K562 (cell line): ENCODE measurements at regions not wholly inside any gene's neighbourhood (a gene's known extent, or its start where the extent isn't known, plus 50 kb on each side); places are given as distances from the start of the nearest gene placed in this dataset.

Source experiments
- ATAC-seq: fragments of 200-7000 bp; cut with Tn5 transposase; 3 replicates; pipeline ENCODE4 v1.9.1; 2020; ENCODE audit warnings: moderate library complexity
- BruUV-seq: library from RNA; stranded (reverse); fragments of 400-500 nt; replicated peaks from 2 replicates; lab custom pipeline; 2021; lab: Mats Ljungman, UMichigan
- CTCF ChIA-PET: fragments of 300-600 bp; formaldehyde crosslinking; extraction: SDS; loops from one replicate; lab custom pipeline; 2021; ENCODE audit warnings: low intra/inter-chr PET ratio; lab: Yijun Ruan, JAX
- POLR2A ChIA-PET: fragments of 300-600, 350-650 bp; sonication (Branson Sonifier 250); formaldehyde crosslinking; extraction: SDS; loops from one replicate; lab custom pipeline; 2021; ENCODE audit warnings: antibody characterized with exemption, inconsistent platforms; lab: Yijun Ruan, JAX
- DNase-seq, 4 experiments: peaks; one replicate each; pipeline versions ENCODE4 v3.0.0 to v3.0.0-alpha.2; 2011 to 2018; ENCODE audit warnings: low spot score in 3 of 4, mixed read lengths in 3 of 4; ENCODE audit errors: extremely low read depth in 1 of 4
- FAIRE-seq: peaks from 2 replicates; lab custom pipeline; 2011; peaks lifted over from hg19 to GRCh38; lab: Jason Lieb, UNC
- H2AFZ ChIP-seq: 2 replicates; pipeline ENCODE4 v1.6.0; 2011; ENCODE audit warnings: low read depth, low read length, control low read depth, inconsistent platforms
- H3K27ac ChIP-seq: fragments of 200-600 bp; 3 replicates; pipeline ENCODE4 v1.8.0; 2011; ENCODE audit warnings: low read depth, mild to moderate bottlenecking, control low read depth, inconsistent platforms, low read length, moderate library complexity, mixed read lengths; ENCODE audit errors: extremely low read depth
- H3K27me3 ChIP-seq, 2 experiments: fragments of 300-600 bp in 1 of 2; 2 replicates in 1 of 2; 3 replicates in 1 of 2; pipeline versions ENCODE4 v1.6.0 to v1.8.0; 2011; ENCODE audit warnings: inconsistent platforms in 2 of 2, low read length in 2 of 2, mild to moderate bottlenecking in 1 of 2, mixed read lengths in 1 of 2, moderate library complexity in 1 of 2; ENCODE audit not compliant: control insufficient read depth in 2 of 2, insufficient read depth in 2 of 2
- H3K36me3 ChIP-seq: fragments of 300-600 bp; 3 replicates; pipeline ENCODE4 v1.8.0; 2011; ENCODE audit warnings: mild to moderate bottlenecking, low read length, inconsistent platforms; ENCODE audit not compliant: control insufficient read depth, insufficient read depth
- H3K4me1 ChIP-seq, 2 experiments: fragments of 200-600 bp in 1 of 2; replicated peaks in 1 of 2; 2 replicates in 1 of 2; 3 replicates in 1 of 2; pipeline versions ENCODE4 v1.5.1 to v1.8.0; 2011; ENCODE audit warnings: inconsistent platforms in 2 of 2, low read length in 2 of 2, mild to moderate bottlenecking in 1 of 2, mixed read lengths in 1 of 2, moderate library complexity in 1 of 2; ENCODE audit not compliant: control insufficient read depth in 2 of 2, insufficient read depth in 2 of 2
- H3K4me2 ChIP-seq: 2 replicates; pipeline ENCODE4 v1.6.1; 2011; ENCODE audit warnings: low read length, control low read depth, inconsistent platforms, mixed read lengths; ENCODE audit not compliant: insufficient read depth
- H3K4me3 ChIP-seq: fragments of 200-600 bp; sonication (generic), shearing (Covaris generic); 2 replicates; pipeline ENCODE4 v1.5.1; 2016; ENCODE audit warnings: control low read depth, inconsistent platforms
- H3K79me2 ChIP-seq: fragments of 200-600 bp; 3 replicates; pipeline ENCODE4 v1.8.0; 2011; ENCODE audit warnings: low read length, inconsistent platforms; ENCODE audit not compliant: control insufficient read depth, insufficient read depth
- H3K9ac ChIP-seq, 2 experiments: 2 replicates each; pipeline versions ENCODE4 v1.6.0 to v1.6.1; 2011; ENCODE audit warnings: low read depth in 2 of 2, low read length in 2 of 2, control low read depth in 1 of 2, inconsistent platforms in 1 of 2, mild to moderate bottlenecking in 1 of 2, mixed read lengths in 1 of 2; ENCODE audit not compliant: insufficient read depth in 1 of 2
- H3K9me1 ChIP-seq: one replicate; pipeline ENCODE4 v1.6.0; 2011; ENCODE audit warnings: inconsistent platforms, mild to moderate bottlenecking, low read length, moderate library complexity; ENCODE audit not compliant: control insufficient read depth, insufficient read depth
- H3K9me3 ChIP-seq: replicated peaks from 2 replicates; pipeline ENCODE4 v1.5.1; 2011; ENCODE audit warnings: low read depth, low read length, inconsistent platforms; ENCODE audit not compliant: control insufficient read depth, insufficient read depth
- H4K20me1 ChIP-seq: replicated peaks from 2 replicates; pipeline ENCODE4 v1.6.1; 2011; ENCODE audit warnings: low read length, inconsistent platforms, mixed read lengths; ENCODE audit not compliant: control insufficient read depth, insufficient read depth
- BMI1 ChIP-seq: fragments of 150-350 bp; IDR thresholded peaks from 2 replicates; pipeline ENCODE4 v1.6.1; 2014; ENCODE audit warnings: low read length
- BRD9 ChIP-seq: fragments of 450-650 bp; IDR thresholded peaks from 2 replicates; pipeline ENCODE4 v1.6.1; 2018; ENCODE audit warnings: low read depth; ENCODE audit not compliant: partially characterized antibody
- FOXP1 ChIP-seq: sonication (generic); formaldehyde crosslinking; IDR thresholded peaks from 2 replicates; pipeline ENCODE4 v1.8.0; 2022; ENCODE audit warnings: mild to moderate bottlenecking, missing genetic modification reagents
- MIER1 ChIP-seq: fragments of 450-650 bp; IDR thresholded peaks from 2 replicates; pipeline ENCODE4 v1.6.1; 2016; ENCODE audit warnings: antibody characterized with exemption, mild to moderate bottlenecking, low read depth
- POLR2G ChIP-seq: fragments of 200-400 bp; formaldehyde crosslinking; IDR thresholded peaks from 2 replicates; pipeline ENCODE4 v1.6.1; 2017; ENCODE audit warnings: low read depth, mild to moderate bottlenecking, antibody characterized with exemption, low read length, moderate library complexity
- ZNF184 ChIP-seq: sonication (generic); formaldehyde crosslinking; IDR thresholded peaks from 2 replicates; pipeline ENCODE4 v1.5.0; 2020; ENCODE audit warnings: missing genetic modification reagents
- WGBS: fragments of 100-300 bp; shearing (Covaris generic); methylation state at CpG from one replicate; pipeline ENCODE4 v1.1.6; 2016; ENCODE audit warnings: low coverage, mixed read lengths; ENCODE audit not compliant: insufficient coverage; ENCODE audit errors: missing lambda C conversion rate; 5-methylcytosine and 5-hydroxymethylcytosine counted together
- in situ Hi-C: fragments of 300-500 bp; cut with MboI; formaldehyde crosslinking; loops from 4 replicates; pipeline ENCODE4 v1.15.0; 2018; ENCODE audit warnings: inconsistent platforms, mixed read lengths
- intact Hi-C: fragments of 100-400 bp; cut with micrococcal nuclease; formaldehyde crosslinking; loops from 2 replicates; pipeline ENCODE4 v1.14.2; 2022
- TF ChIP-seq, protein P1 (sequence below): sonication (generic); formaldehyde crosslinking; IDR thresholded peaks from 2 replicates; pipeline ENCODE4 v1.8.0; 2022; ENCODE audit warnings: mild to moderate bottlenecking, missing genetic modification reagents
- TF ChIP-seq, protein P2 (sequence below): IDR thresholded peaks from 2 replicates; pipeline ENCODE4 v1.6.1; 2012; ENCODE audit warnings: low read depth, low read length, improper control_type of control experiment, borderline replicate concordance
- TF ChIP-seq, protein P3 (sequence below): sonication (generic); formaldehyde crosslinking; IDR thresholded peaks from 2 replicates; pipeline ENCODE4 v1.8.0; 2022; ENCODE audit warnings: mild to moderate bottlenecking, missing genetic modification reagents
- TF ChIP-seq, protein P4 (sequence below): sonication (generic); IDR thresholded peaks from 2 replicates; pipeline ENCODE4 v1.6.1; 2016

DNA sequence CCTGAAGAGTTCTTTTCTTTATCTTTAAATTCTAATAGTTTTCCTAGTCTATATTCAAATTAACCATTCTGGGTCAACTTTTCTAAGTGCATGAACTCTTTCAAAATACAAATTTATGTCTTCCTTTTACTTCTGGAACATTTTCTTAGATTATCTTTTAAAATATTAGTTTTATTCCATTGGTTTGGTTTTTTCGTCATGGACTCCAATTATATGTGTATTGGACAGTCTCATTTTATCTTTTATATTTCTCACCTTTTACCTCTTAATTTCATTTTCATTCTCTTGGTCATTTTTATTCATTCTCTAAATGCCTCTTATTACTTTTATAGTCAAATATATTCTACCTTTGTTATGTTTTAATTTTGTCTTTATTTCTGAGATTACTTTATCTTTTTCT lies 356.7 kb upstream of the MMS22L start:
- ATAC-seq (no peak), DNase-seq (no peak), FAIRE-seq (no peak)
- Histone ChIP-seq H3K27me3 (no peaks in the 10 kb centered on the region), H3K9me1 (no peaks in the 10 kb centered on the region), H3K4me1 (no peaks in the 10 kb centered on the region), H3K36me3 (no peaks in the 10 kb centered on the region), H3K9ac (no peak overlapping the region), H3K79me2 (no peaks in the 10 kb centered on the region), H2AFZ (no peak overlapping the region), H4K20me1 (no peaks in the 10 kb centered on the region), H3K27ac (no peak overlapping the region), H3K4me3 (no peak overlapping the region), H3K4me2 (no peak overlapping the region), H3K9me3 (no peaks in the 10 kb centered on the region; the same call in 1 of the 2 replicates)
- in situ Hi-C loops: no loop called here
- BruUV-seq: no TSS peak
- ChIA-PET CTCF (no interaction called here), POLR2A (no interaction called here)
- WGBS: 0% methylated on average over 1 of the region's 1 CpG
- intact Hi-C loops: no loop called here
- TF ChIP-seq ZNF184 (CRISPR knock-in tag) (no peak), FOXP1 (CRISPR knock-in tag) (no peak), BRD9 (no peak), MIER1 (no peak), BMI1 (no peak), POLR2G (no peak)
- TF ChIP-seq, protein P1, sequence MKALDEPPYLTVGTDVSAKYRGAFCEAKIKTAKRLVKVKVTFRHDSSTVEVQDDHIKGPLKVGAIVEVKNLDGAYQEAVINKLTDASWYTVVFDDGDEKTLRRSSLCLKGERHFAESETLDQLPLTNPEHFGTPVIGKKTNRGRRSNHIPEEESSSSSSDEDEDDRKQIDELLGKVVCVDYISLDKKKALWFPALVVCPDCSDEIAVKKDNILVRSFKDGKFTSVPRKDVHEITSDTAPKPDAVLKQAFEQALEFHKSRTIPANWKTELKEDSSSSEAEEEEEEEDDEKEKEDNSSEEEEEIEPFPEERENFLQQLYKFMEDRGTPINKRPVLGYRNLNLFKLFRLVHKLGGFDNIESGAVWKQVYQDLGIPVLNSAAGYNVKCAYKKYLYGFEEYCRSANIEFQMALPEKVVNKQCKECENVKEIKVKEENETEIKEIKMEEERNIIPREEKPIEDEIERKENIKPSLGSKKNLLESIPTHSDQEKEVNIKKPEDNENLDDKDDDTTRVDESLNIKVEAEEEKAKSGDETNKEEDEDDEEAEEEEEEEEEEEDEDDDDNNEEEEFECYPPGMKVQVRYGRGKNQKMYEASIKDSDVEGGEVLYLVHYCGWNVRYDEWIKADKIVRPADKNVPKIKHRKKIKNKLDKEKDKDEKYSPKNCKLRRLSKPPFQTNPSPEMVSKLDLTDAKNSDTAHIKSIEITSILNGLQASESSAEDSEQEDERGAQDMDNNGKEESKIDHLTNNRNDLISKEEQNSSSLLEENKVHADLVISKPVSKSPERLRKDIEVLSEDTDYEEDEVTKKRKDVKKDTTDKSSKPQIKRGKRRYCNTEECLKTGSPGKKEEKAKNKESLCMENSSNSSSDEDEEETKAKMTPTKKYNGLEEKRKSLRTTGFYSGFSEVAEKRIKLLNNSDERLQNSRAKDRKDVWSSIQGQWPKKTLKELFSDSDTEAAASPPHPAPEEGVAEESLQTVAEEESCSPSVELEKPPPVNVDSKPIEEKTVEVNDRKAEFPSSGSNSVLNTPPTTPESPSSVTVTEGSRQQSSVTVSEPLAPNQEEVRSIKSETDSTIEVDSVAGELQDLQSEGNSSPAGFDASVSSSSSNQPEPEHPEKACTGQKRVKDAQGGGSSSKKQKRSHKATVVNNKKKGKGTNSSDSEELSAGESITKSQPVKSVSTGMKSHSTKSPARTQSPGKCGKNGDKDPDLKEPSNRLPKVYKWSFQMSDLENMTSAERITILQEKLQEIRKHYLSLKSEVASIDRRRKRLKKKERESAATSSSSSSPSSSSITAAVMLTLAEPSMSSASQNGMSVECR (CRISPR knock-in tag): no peak
- TF ChIP-seq, protein P2, sequence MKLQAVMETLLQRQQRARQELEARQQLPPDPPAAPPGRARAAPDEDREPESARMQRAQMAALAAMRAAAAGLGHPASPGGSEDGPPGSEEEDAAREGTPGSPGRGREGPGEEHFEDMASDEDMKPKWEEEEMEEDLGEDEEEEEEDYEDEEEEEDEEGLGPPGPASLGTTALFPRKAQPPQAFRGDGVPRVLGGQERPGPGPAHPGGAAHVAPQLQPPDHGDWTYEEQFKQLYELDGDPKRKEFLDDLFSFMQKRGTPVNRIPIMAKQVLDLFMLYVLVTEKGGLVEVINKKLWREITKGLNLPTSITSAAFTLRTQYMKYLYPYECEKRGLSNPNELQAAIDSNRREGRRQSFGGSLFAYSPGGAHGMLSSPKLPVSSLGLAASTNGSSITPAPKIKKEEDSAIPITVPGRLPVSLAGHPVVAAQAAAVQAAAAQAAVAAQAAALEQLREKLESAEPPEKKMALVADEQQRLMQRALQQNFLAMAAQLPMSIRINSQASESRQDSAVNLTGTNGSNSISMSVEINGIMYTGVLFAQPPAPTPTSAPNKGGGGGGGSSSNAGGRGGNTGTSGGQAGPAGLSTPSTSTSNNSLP: no peak
- TF ChIP-seq, protein P3, sequence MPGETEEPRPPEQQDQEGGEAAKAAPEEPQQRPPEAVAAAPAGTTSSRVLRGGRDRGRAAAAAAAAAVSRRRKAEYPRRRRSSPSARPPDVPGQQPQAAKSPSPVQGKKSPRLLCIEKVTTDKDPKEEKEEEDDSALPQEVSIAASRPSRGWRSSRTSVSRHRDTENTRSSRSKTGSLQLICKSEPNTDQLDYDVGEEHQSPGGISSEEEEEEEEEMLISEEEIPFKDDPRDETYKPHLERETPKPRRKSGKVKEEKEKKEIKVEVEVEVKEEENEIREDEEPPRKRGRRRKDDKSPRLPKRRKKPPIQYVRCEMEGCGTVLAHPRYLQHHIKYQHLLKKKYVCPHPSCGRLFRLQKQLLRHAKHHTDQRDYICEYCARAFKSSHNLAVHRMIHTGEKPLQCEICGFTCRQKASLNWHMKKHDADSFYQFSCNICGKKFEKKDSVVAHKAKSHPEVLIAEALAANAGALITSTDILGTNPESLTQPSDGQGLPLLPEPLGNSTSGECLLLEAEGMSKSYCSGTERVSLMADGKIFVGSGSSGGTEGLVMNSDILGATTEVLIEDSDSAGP (CRISPR knock-in tag): no peak
- TF ChIP-seq, protein P4, sequence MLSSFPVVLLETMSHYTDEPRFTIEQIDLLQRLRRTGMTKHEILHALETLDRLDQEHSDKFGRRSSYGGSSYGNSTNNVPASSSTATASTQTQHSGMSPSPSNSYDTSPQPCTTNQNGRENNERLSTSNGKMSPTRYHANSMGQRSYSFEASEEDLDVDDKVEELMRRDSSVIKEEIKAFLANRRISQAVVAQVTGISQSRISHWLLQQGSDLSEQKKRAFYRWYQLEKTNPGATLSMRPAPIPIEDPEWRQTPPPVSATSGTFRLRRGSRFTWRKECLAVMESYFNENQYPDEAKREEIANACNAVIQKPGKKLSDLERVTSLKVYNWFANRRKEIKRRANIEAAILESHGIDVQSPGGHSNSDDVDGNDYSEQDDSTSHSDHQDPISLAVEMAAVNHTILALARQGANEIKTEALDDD: no peak
